ENCODE measurements at regions not wholly inside any gene's neighbourhood (a gene's known extent, or its start where the extent isn't known, plus 50 kb on each side); places are given as distances from the start of the nearest gene placed in this dataset.

- intact Hi-C loops (cut with DNase I) = no loop called here
- Histone ChIP-seq H3K27ac (replicated peaks in 1 of 4) (no peak overlapping the region), H3K4me1 (no peaks in the 10 kb centered on the region), H3K9me3 (peaks cover 0 to 13% (median 3%) of the 10 kb centered on the region in 4 donors), H3K4me3 (no peak overlapping the region), H3K27me3 (no peaks in the 10 kb centered on the region), H3K36me3 (no peaks in the 10 kb centered on the region)
- TF ChIP-seq, protein P1, sequence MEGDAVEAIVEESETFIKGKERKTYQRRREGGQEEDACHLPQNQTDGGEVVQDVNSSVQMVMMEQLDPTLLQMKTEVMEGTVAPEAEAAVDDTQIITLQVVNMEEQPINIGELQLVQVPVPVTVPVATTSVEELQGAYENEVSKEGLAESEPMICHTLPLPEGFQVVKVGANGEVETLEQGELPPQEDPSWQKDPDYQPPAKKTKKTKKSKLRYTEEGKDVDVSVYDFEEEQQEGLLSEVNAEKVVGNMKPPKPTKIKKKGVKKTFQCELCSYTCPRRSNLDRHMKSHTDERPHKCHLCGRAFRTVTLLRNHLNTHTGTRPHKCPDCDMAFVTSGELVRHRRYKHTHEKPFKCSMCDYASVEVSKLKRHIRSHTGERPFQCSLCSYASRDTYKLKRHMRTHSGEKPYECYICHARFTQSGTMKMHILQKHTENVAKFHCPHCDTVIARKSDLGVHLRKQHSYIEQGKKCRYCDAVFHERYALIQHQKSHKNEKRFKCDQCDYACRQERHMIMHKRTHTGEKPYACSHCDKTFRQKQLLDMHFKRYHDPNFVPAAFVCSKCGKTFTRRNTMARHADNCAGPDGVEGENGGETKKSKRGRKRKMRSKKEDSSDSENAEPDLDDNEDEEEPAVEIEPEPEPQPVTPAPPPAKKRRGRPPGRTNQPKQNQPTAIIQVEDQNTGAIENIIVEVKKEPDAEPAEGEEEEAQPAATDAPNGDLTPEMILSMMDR (IDR thresholded peaks at IDR 0.05) = no peak
- TF ChIP-seq EP300 (IDR thresholded peaks at IDR 0.05) = no peak
- no peak for TF ChIP-seq POLR2AphosphoS5 (IDR thresholded peaks at IDR 0.05)
- TF ChIP-seq POLR2A (IDR thresholded peaks at IDR 0.05; ENCODE audit: low read depth) = no peak
- no peak for DNase-seq (ENCODE audit: extremely low spot score)
These were observed 315.2 kb upstream of the NOX3 start for GRCh38 chr6:155770856-155771255.

GRCh38 chr6:155770313-155770712 is 314.7 kb upstream of the NOX3 start:
- no peak overlapping the region for H3K27ac ChIP-seq (replicated peaks in 1 of 4)
- TF ChIP-seq POLR2A (IDR thresholded peaks at IDR 0.05; ENCODE audit: low read depth) (no peak), EP300 (IDR thresholded peaks at IDR 0.05) (no peak), POLR2AphosphoS5 (IDR thresholded peaks at IDR 0.05) (no peak)
- TF ChIP-seq, protein P1 (IDR thresholded peaks at IDR 0.05) = no peak
- no peak for DNase-seq (ENCODE audit: extremely low spot score)
- no peaks in the 10 kb centered on the region for H3K36me3 ChIP-seq
- no peak overlapping the region for H3K4me3 ChIP-seq
- intact Hi-C loops (cut with DNase I) = no loop called here
- H3K9me3 ChIP-seq = peaks cover 0 to 13% (median 3%) of the 10 kb centered on the region in 4 donors
- H3K4me1 ChIP-seq = no peaks in the 10 kb centered on the region
- no peaks in the 10 kb centered on the region for H3K27me3 ChIP-seq

DNA sequence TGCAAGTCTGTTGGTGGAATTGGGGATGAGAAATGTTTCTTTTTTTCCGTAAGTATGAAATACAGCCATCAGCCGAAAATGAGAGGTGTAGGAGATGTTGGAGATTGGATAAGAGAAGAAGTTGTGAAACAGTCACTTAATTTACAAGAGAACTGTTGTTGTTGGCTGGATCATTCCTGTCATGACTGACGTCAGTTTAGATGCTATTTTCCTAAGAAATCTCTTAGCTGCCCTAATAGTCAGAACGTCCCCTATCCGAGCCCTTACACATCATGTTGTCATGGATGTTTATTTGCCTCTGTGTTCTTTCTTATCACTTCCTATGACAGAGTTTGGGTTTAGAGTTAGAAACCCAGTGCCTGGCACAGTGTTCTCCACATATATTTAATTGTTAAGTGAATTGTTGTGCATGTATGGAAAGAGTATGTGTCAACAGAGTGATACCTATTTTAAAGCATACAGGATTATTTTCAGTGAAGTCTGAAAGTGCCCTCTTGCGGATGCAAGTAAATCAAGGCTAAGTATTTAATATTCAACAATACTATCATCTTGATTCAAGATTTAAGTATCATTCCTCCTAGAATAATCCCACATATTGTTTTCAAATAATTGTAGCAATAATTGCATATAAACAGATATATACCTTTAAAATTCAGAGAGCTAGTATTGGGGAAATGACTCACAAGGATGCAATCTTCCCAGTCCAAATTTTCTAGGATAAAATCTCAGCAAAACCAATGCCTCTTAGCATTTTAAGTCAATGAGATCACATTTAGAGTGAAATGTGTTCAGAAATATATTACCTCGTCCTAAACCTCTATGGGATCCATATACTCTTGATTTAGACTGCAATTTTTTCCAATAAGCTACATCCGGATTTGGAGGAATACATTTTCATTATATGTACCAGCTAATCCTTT is 309.9 kb upstream of the NOX3 start:
- H3K27ac ChIP-seq (replicated peaks in 1 of 4) = no peak overlapping the region
- DNase-seq (ENCODE audit: extremely low spot score) = no peak
- no peak for TF ChIP-seq EP300 (IDR thresholded peaks at IDR 0.05)
- no peak for TF ChIP-seq POLR2AphosphoS5 (IDR thresholded peaks at IDR 0.05)
- TF ChIP-seq POLR2A (IDR thresholded peaks at IDR 0.05; ENCODE audit: low read depth) = no peak
- TF ChIP-seq, protein P1 (IDR thresholded peaks at IDR 0.05) = no peak
- 76% methylated on average over 8 of the region's 8 CpGs for WGBS
- H3K4me3 ChIP-seq = no peak overlapping the region
- H3K36me3 ChIP-seq = no peaks in the 10 kb centered on the region
- no peaks in the 10 kb centered on the region for H3K4me1 ChIP-seq
- H3K9me3 ChIP-seq = peaks cover 0 to 12% (median 3%) of the 10 kb centered on the region in 4 donors
- no peaks in the 10 kb centered on the region for H3K27me3 ChIP-seq
- intact Hi-C loops (cut with DNase I) = no loop called here

DNA sequence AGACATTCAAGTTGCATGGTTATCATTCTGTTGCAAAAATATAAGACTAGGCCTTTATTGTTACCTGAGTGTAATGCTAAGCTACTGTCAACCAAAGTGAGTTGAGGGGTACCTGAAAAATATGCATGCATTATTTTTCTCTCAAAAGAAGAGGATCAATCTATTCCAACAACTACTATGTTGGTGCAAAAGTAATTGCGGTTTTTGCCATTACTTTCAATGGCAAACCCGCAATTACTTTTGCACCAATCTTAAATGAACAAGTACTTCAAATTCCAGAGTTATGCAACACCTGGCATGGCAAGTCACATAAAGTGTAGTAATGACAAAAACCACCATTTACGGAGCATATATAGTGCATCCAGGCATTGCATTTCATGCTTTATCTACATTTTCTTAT is 307.0 kb upstream of the NOX3 start:
- Histone ChIP-seq H3K27ac (replicated peaks in 1 of 4) (no peak overlapping the region), H3K9me3 (no peaks in the 10 kb centered on the region), H3K27me3 (no peaks in the 10 kb centered on the region), H3K36me3 (no peaks in the 10 kb centered on the region), H3K4me1 (no peaks in the 10 kb centered on the region), H3K4me3 (no peak overlapping the region)
- TF ChIP-seq, protein P1 (IDR thresholded peaks at IDR 0.05) = no peak
- no peak for TF ChIP-seq EP300 (IDR thresholded peaks at IDR 0.05)
- TF ChIP-seq POLR2AphosphoS5 (IDR thresholded peaks at IDR 0.05) = no peak
- TF ChIP-seq POLR2A (IDR thresholded peaks at IDR 0.05; ENCODE audit: low read depth) = no peak
- WGBS = 94% methylated on average over 3 of the region's 3 CpGs
- DNase-seq (ENCODE audit: extremely low spot score) = no peak
- intact Hi-C loops (cut with DNase I) = no loop called here

Measured in esophagus muscularis mucosa (tissue), 4 donors.